SKM-1 (cell line): ENCODE measurements at regions not wholly inside any gene's neighbourhood (a gene's known extent, or its start where the extent isn't known, plus 50 kb on each side); places are given as distances from the start of the nearest gene placed in this dataset.

ENCODE experiments used
- DNase-seq: peaks from one replicate; lab custom pipeline; 2025; ENCODE audit not compliant: unreplicated experiment; lab: John Stamatoyannopoulos, UW

- DNase-seq = no peak
Observed at GRCh38 chr5:120988941-120989340, 524.8 kb downstream of the PRR16 start.

GRCh38 chr5:120991569-120991968, 527.5 kb downstream of the PRR16 start:
- no peak for DNase-seq

- no peak for DNase-seq
Observed at GRCh38 chr5:120994112-120994511, 530.0 kb downstream of the PRR16 start.

- DNase-seq = no peak
Observed at GRCh38 chr5:120999550-120999949, 535.5 kb downstream of the PRR16 start.

GRCh38 chr5:121006217-121006616, 542.1 kb downstream of the PRR16 start:
- DNase-seq = no peak

GRCh38 chr5:121008041-121008440, 543.9 kb downstream of the PRR16 start:
- DNase-seq = no peak

GRCh38 chr5:121009058-121009457, 545.0 kb downstream of the PRR16 start:
- no peak for DNase-seq

GRCh38 chr5:121018004-121018403, 553.9 kb downstream of the PRR16 start:
- no peak for DNase-seq

- DNase-seq = no peak
Observed at GRCh38 chr5:121019106-121019505, 555.0 kb downstream of the PRR16 start.

GRCh38 chr5:121019734-121020133, 555.6 kb downstream of the PRR16 start:
- no peak for DNase-seq

- no peak for DNase-seq
Observed at GRCh38 chr5:121021681-121022080, 557.6 kb downstream of the PRR16 start.

GRCh38 chr5:121024416-121025311, 560.6 kb downstream of the PRR16 start:
- DNase-seq = no peak

GRCh38 chr5:121025671-121026070, 561.6 kb downstream of the PRR16 start:
- DNase-seq = no peak

GRCh38 chr5:121027636-121028035, 563.5 kb downstream of the PRR16 start:
- no peak for DNase-seq

GRCh38 chr5:121029536-121030245, 565.6 kb downstream of the PRR16 start:
- DNase-seq = no peak

GRCh38 chr5:121031491-121031890, 567.4 kb downstream of the PRR16 start:
- no peak for DNase-seq

GRCh38 chr5:121033334-121033733, 569.2 kb downstream of the PRR16 start:
- DNase-seq = no peak

- DNase-seq = no peak
Observed at GRCh38 chr5:121038438-121038837, 574.3 kb downstream of the PRR16 start.

- no peak for DNase-seq
Observed at GRCh38 chr5:121049971-121050370, 585.9 kb downstream of the PRR16 start.

- no peak for DNase-seq
Observed at GRCh38 chr5:121053055-121053985, 589.2 kb downstream of the PRR16 start.

GRCh38 chr5:121055586-121055985, 591.5 kb downstream of the PRR16 start:
- no peak for DNase-seq
